ENCODE measurements at regions not wholly inside any gene's neighbourhood (a gene's known extent, or its start where the extent isn't known, plus 50 kb on each side); places are given as distances from the start of the nearest gene placed in this dataset.
"Not testable (repeated sequence)": the region's sequence is repeated elsewhere in the genome, so short reads cannot be mapped to it uniquely, and the experiment has no call there.

GRCh38 chr1:166605137-166605536 lies 234.1 kb upstream of the POGK start:
- DNase-seq (ENCODE audit: low read depth in 2 of 2), result no peak

DNA sequence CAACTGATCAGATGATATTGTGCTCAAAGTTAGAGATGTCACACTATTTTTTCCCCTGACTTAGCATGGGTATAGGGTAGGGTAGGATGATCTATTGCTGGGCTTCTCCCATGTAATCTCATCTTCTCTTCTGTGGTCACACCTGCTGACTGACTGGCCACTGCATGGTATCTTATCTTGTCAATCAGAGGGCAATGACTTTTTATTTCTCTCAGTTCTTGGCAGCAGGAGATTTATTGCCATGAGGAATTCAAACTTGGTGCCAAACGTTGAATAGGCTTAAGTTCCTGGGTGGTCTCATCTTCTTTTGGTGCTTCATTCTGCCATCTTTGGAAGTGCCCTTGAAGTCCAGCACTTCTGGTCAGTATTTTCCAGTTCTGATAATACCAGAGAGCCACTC lies 226.4 kb upstream of the POGK start:
- no peak for DNase-seq (ENCODE audit: low read depth in 2 of 2)

- no peak for DNase-seq (ENCODE audit: low read depth in 2 of 2)
Observed at GRCh38 chr1:166616206-166616605, 223.1 kb upstream of the POGK start.

- no peak for DNase-seq (ENCODE audit: low read depth in 2 of 2)
Observed at GRCh38 chr1:166626711-166627110, 212.6 kb upstream of the POGK start.

DNA sequence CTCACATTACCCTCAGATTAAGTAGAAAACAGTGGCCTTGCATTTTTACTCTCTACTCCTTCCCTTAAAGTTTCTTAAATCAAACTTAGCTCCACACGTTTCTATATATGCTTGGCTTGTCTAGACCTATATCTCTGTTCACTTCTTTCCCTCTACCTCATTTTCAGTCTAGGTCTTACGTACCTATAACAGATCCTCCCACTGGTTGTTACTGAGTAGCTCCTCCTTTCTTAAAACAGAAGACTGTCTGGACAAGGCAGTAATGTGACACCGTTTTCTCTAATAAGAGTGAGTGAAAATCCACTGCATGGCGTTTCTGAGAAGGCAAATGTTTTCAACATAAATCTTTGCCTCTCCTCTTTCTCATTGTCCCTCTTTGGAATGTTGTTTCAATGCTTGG lies 211.7 kb upstream of the POGK start:
- no peak for DNase-seq (ENCODE audit: low read depth in 2 of 2)

DNA sequence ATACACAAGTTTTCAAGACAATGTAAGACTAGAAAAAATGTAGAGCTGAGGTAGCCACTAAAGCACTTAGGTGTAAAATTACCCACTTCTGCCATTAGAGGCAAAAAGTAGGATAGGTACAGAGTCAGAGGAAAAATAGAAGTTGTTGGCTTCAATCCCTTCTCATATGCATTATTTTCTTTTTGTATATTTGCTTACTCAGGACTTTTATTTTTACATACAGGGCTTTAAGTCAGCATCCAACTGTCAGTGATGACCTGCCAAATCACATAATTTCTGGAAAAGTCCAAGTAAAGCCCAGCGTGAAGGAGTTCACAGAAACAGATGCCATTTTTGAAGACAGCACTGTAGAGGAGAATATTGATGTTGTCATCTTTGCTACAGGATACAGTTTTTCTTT lies 211.0 kb upstream of the POGK start:
- no peak for DNase-seq (ENCODE audit: low read depth in 2 of 2)

DNA sequence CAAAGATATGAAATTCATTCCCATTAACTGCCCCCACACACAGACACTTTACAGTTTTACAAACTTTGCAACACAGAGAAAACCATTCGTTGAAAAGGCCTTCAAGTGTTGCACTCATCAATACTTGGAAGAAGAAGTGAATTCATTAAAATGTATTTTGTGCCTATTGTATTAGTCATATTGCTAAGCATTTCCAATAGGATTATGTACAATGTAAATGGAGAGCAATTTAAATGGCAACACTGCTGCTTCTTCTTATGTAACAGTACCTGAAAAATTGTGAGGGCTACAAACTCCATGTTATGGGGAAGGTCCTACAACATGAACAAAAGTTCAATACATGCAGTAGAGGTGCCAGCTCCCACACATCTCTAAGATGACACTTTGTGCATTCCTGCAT lies 209.3 kb upstream of the POGK start:
- no peak for DNase-seq (ENCODE audit: low read depth in 2 of 2)

DNA sequence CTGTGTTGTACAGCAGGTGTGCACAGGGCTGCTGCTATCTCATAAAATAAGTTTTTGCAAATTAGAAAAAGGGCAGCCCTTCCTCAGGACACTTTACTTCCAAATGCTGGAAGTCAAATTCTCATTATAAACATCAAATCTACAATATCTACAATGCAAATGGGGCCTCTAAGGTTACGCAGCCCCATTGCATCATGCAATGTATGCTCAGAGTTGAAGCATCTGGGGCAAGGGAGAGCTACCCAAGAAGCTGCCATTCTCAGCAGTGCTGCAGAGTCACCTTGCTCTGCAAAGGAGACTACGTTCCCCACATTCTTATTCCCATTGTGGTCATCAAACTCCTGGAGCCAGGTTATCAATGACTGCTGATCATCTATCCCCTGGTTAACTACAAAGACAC lies 208.9 kb upstream of the POGK start:
- no peak for DNase-seq (ENCODE audit: low read depth in 2 of 2)

DNA sequence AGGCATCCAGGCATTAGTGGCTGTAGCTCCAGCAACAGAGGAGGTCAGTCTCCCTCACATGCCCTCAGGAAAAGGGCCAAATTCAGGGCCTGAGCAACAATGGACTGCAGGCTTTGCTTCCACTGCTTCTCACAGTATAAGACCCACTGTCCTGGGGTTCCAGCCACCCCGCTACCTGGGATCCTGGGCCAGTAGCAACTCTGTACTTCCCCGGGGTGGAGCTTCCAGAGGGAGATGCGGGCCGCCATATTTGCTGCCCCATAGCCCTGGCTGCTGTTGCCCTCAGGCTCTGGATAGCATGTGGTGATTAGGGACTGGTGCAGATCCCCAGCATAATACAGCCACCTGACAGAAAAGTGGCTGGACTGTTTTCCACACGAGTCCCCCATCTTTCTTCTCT lies 201.1 kb upstream of the POGK start:
- no peak for DNase-seq (ENCODE audit: low read depth in 2 of 2)

GRCh38 chr1:166657228-166657627 lies 182.0 kb upstream of the POGK start:
- not testable (repeated sequence) for DNase-seq (ENCODE audit: low read depth in 2 of 2)

DNA sequence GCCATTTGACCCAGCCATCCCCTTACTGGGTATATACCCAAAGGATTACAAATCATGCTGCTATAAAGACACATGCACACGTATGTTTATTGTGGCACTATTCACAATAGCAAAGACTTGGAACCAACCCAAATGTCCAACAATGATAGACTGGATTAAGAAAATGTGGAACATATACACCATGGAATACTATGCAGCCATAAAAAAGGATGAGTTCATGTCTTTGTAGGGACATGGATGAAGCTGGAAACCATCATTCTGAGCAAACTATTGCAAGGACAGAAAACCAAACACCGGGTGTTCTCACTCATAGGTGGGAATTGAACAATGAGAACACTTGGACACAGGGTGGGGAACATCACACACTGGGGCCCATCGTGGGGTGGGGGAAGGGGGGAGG lies 172.5 kb upstream of the POGK start:
- DNase-seq (ENCODE audit: low read depth in 2 of 2), result not testable (repeated sequence)

DNA sequence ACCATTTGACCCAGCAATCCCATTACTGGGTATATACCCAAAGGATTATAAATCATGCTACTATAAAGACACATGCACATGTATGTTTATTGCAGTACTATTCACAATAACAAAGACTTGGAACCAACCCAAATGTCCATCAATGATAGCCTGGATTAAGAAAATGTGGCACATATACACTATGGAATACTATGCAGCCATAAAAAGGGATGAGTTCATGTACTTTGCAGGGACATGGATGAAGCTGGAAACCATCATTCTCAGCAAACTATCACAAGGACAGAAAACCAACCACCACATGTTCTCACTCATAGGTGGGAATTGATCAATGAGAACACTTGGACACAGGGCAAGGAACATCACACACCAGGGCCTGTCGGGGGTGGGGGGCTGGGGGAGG lies 171.7 kb upstream of the POGK start:
- DNase-seq (ENCODE audit: low read depth in 2 of 2), result not testable (repeated sequence)

DNA sequence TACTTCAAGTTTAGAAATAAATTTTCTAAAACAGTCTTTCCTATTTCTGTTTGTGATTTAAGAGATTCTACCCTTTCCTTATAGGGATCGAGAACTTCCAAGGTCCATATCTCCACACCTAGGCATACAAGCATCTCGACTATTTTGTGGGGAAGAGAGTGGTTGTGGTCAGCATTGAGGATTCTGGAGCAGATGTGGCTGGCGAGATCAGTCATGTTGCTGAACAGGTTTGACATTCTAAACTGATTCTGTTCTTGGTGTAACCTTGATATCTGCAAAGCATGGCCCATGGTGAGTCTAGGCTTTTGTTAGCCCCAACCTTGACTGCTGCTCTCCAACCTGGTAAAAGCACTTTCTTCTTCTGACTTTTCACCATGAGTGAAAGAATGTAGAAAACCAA lies 167.6 kb upstream of the POGK start:
- no peak for DNase-seq (ENCODE audit: low read depth in 2 of 2)

GRCh38 chr1:166673722-166674121 lies 165.6 kb upstream of the POGK start:
- no peak for DNase-seq (ENCODE audit: low read depth in 2 of 2)

DNA sequence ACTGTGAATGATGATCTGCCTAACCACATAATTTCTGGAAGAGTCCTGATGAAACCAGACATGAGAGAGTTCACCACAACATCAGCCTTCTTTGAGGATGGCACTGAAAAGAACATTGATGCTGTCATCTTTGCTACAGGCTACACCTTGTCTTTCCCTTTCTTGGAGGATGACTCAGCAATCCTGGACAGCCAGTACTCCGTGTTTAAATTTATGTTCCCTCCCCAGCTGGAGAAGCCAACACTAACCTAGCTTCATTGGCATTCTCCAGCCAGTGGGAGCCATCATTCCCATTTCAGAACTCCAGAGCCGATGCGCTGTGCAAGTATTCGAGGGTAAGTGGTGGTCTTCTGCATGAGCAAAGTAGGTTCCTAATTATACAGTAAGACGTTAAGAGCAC lies 164.1 kb upstream of the POGK start:
- DNase-seq (ENCODE audit: low read depth in 2 of 2), result no peak

DNA sequence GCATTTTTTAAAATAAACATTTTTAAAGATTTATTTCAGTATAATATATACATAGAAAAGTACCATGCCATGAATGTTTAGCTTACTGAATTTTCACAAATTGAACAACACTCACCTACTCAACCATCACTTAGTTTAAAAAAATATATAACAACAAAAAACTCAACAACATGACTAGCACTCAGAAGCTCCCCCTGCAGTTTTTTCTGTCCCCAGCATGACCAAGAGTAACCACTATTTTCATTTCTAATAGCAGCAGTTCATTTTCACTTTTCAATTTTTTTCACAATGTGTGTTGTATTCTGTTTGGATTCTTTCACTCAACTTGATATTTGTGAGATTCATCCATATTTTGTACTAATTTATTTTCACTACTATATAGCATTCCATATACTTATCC lies 162.3 kb upstream of the POGK start:
- no peak for DNase-seq (ENCODE audit: low read depth in 2 of 2)

- no peak for DNase-seq (ENCODE audit: low read depth in 2 of 2)
Observed at GRCh38 chr1:166679369-166679768, 159.9 kb upstream of the POGK start.

- no peak for DNase-seq (ENCODE audit: low read depth in 2 of 2)
Observed at GRCh38 chr1:166682588-166682987, 156.7 kb upstream of the POGK start.

DNA sequence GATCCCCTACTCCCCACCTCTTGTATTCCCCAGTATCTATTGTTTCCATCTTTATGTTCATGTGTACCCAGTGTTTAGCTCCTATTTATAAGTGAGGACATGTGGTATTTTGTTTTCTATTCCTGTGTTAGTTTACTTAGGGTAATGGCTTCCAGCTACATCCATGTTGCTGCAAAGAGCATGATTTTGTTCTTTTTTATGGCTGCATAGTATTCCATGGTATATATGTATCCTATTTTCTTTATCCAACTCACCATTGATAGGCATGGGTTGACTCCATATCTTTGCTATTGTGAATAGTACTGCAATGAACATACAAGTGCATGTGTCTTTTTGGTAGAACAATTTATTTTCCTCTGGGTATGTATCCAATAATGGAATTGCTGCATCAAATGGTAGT lies 154.6 kb upstream of the POGK start:
- DNase-seq (ENCODE audit: low read depth in 2 of 2), result not testable (repeated sequence)

DNA sequence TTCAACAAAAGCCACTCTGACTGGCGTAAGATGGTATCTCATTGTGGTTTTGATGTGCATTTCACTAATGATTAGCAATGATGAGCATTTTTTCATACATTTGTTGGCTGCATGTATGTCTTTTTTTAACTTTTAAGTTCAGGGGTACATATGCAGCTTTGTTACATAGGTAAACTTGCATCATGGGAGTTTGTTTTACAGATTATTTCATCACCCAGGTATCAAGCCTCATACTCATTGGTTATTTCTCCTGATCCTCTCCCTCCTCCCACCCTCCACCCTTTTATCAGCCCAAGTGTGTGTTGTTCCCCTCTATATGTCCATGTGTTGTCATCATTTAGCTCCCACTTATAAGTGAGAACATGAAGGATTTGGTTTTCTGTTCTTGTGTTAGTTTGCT lies 154.1 kb upstream of the POGK start:
- DNase-seq (ENCODE audit: low read depth in 2 of 2), result no peak

DNA sequence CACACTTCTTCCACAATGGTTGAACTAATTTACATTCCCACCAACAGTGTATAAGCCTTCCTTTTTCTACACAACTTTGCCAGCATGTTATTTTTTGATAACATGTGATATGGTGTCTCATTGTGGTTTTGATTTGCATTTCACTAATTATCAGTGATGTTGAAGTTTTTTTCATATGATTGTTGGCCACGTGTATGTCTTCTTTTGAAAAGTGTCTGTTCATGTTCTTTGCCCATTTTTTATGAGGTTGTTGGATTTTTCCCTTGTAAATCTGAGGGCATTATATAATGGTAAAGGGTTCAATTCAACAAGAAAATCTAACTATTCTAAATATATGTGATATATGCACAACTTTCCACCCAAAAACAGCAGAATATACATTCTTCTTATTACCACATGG lies 153.4 kb upstream of the POGK start:
- not testable (repeated sequence) for DNase-seq (ENCODE audit: low read depth in 2 of 2)

DNA sequence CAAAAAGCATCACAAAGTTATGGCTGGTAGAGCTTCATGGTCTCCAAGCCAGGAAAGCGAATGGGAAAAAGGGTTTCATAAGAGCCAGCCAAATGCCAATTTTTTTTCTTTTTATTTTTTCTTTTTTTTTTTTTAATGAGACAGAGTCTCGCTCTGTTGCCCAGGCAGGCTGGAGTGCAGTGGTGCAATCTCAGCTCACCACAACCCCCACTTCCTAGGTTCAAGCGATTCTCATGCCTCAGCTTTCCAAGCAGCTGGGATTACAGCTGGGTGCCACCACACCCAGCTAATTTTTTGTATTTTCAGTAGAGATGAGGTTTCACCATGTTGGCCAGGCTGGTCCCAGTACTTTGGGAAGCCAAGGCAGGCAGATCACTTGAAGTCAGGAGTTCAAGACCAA lies 148.7 kb upstream of the POGK start:
- not testable (repeated sequence) for DNase-seq (ENCODE audit: low read depth in 2 of 2)

- DNase-seq (ENCODE audit: low read depth in 2 of 2), result no peak
Observed at GRCh38 chr1:166691476-166691875, 147.8 kb upstream of the POGK start.

- no peak for DNase-seq (ENCODE audit: low read depth in 2 of 2)
Observed at GRCh38 chr1:166692346-166692745, 146.9 kb upstream of the POGK start.

DNA sequence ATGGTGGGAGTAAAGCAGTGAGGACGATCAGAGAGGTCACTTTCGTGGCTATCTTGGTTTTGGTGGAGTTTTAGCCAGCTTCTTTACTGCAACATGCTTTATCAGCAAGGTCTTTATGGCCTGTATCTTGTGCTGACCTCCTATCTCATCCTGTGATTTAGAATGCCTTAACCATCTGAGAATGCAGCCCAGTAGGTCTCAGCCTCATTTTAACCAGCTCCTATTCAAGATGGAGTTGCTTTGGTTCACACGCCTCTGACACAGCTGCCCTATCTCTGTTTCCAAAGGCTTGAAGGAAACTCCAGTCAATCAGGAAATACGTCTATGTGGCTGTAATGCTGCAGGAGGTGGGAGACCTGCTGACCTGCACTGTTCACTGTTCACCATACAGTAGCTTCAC lies 146.1 kb upstream of the POGK start:
- DNase-seq (ENCODE audit: low read depth in 2 of 2), result no peak

Measured in dermis microvascular lymphatic vessel endothelial cell (primary cell).